WTC11 (cell line): ENCODE measurements at regions not wholly inside any gene's neighbourhood (a gene's known extent, or its start where the extent isn't known, plus 50 kb on each side); places are given as distances from the start of the nearest gene placed in this dataset.

Experiments
- ATAC-seq: fragments of 200-7000 bp; cut with Tn5 transposase; 2 replicates; pipeline ENCODE4 v1.10.0; 2021; ENCODE audit warnings: mild to moderate bottlenecking, moderate library complexity
- CTCF ChIA-PET: fragments of 300-600 bp; sonication (Branson Sonifier 250); formaldehyde crosslinking; loops from one replicate; lab custom pipeline; 2021; ENCODE audit warnings: antibody characterized with exemption; lab: Charles Lee
- POLR2A ChIA-PET: fragments of 350-600 bp; sonication (Branson Sonifier 250); formaldehyde crosslinking; loops from one replicate; lab custom pipeline; 2021; ENCODE audit warnings: antibody characterized with exemption; lab: Charles Lee
- DNase-seq: peaks from one replicate; pipeline ENCODE4 v3.0.0; 2021; ENCODE audit warnings: low spot score
- H3K27ac Mint-ChIP-seq: 2 replicates; pipeline ENCODE4 v1.8.0; 2021; ENCODE audit warnings: mixed read lengths
- H3K27me3 Mint-ChIP-seq: 2 replicates; pipeline ENCODE4 v1.8.0; 2021; ENCODE audit warnings: low read depth, mild to moderate bottlenecking, moderate library complexity, mixed read lengths
- H3K36me3 Mint-ChIP-seq: 2 replicates; pipeline ENCODE4 v1.8.0; 2021; ENCODE audit warnings: mixed read lengths
- H3K4me1 Mint-ChIP-seq: 2 replicates; pipeline ENCODE4 v1.8.0; 2022; ENCODE audit warnings: mixed read lengths
- H3K4me3 Mint-ChIP-seq: 2 replicates; pipeline ENCODE4 v1.8.0; 2021; ENCODE audit warnings: mild to moderate bottlenecking, moderate library complexity, mixed read lengths
- H3K9me3 Mint-ChIP-seq: 2 replicates; pipeline ENCODE4 v1.8.0; 2021; ENCODE audit warnings: mixed read lengths
- CBFB ChIP-seq: sonication (generic); formaldehyde crosslinking; IDR thresholded peaks from 2 replicates; pipeline ENCODE4 v1.8.1; 2022; ENCODE audit warnings: mild to moderate bottlenecking, low read depth, missing genetic modification reagents
- CREB1 ChIP-seq: sonication (generic); formaldehyde crosslinking; IDR thresholded peaks from 2 replicates; pipeline ENCODE4 v1.8.0; 2023; ENCODE audit warnings: mild to moderate bottlenecking, missing genetic modification reagents
- ELF4 ChIP-seq: sonication (generic); formaldehyde crosslinking; IDR thresholded peaks from 2 replicates; pipeline ENCODE4 v1.8.1; 2022; ENCODE audit warnings: low read depth, mild to moderate bottlenecking, moderate library complexity, missing genetic modification reagents
- ETV6 ChIP-seq: sonication (generic); formaldehyde crosslinking; IDR thresholded peaks from 2 replicates; pipeline ENCODE4 v1.8.1; 2022; ENCODE audit warnings: mild to moderate bottlenecking, missing genetic modification reagents
- MYBL2 ChIP-seq: sonication (generic); formaldehyde crosslinking; IDR thresholded peaks from 2 replicates; pipeline ENCODE4 v1.8.1; 2023; ENCODE audit warnings: mild to moderate bottlenecking, moderate library complexity, missing genetic modification reagents
- NFE2L1 ChIP-seq: sonication (generic); formaldehyde crosslinking; IDR thresholded peaks from 2 replicates; pipeline ENCODE4 v1.8.1; 2023; ENCODE audit warnings: missing genetic modification reagents
- NR2C2 ChIP-seq: sonication (generic); formaldehyde crosslinking; IDR thresholded peaks from 2 replicates; pipeline ENCODE4 v1.8.0; 2022; ENCODE audit warnings: mild to moderate bottlenecking, missing genetic modification reagents
- PRRX2 ChIP-seq: fragments of 250-450 bp; sonication (Bioruptor Pico); IDR thresholded peaks from 2 replicates; pipeline ENCODE4 v1.8.0; 2021; ENCODE audit warnings: mild to moderate bottlenecking
- RELA ChIP-seq: sonication (generic); formaldehyde crosslinking; IDR thresholded peaks from 2 replicates; pipeline ENCODE4 v1.8.1; 2022; ENCODE audit warnings: missing genetic modification reagents, mild to moderate bottlenecking, borderline replicate concordance
- SP1 ChIP-seq: sonication (generic); formaldehyde crosslinking; conservative IDR thresholded peaks from 2 replicates; pipeline ENCODE4 v1.8.1; 2022; ENCODE audit warnings: missing genetic modification reagents
- ZBTB21 ChIP-seq: sonication (generic); formaldehyde crosslinking; IDR thresholded peaks from 2 replicates; pipeline ENCODE4 v1.8.1; 2023; ENCODE audit warnings: mild to moderate bottlenecking, missing genetic modification reagents, borderline replicate concordance
- ZNF416 ChIP-seq: fragments of 250-450 bp; sonication (Bioruptor Pico); IDR thresholded peaks from 2 replicates; pipeline ENCODE4 v1.9.0; 2021; ENCODE audit warnings: mild to moderate bottlenecking, inconsistent platforms
- ZNF671 ChIP-seq: fragments of 250-450 bp; sonication (Bioruptor Pico); IDR thresholded peaks from 2 replicates; pipeline ENCODE4 v1.8.0; 2021; ENCODE audit warnings: mild to moderate bottlenecking
- TF ChIP-seq, protein P1 (sequence below): fragments of 200-600 bp; IDR thresholded peaks from 2 replicates; pipeline ENCODE4 v1.8.0; 2022; ENCODE audit warnings: antibody characterized with exemption
- TF ChIP-seq, protein P2 (sequence below): sonication (generic); formaldehyde crosslinking; IDR thresholded peaks from 2 replicates; pipeline ENCODE4 v1.8.0; 2023; ENCODE audit warnings: missing genetic modification reagents, mild to moderate bottlenecking, borderline replicate concordance
- TF ChIP-seq, protein P3 (sequence below): sonication (generic); formaldehyde crosslinking; IDR thresholded peaks from 2 replicates; pipeline ENCODE4 v1.8.0; 2022; ENCODE audit warnings: mild to moderate bottlenecking, missing genetic modification reagents
- TF ChIP-seq, protein P4 (sequence below): sonication (generic); formaldehyde crosslinking; conservative IDR thresholded peaks from 2 replicates; pipeline ENCODE4 v1.8.1; 2023; ENCODE audit warnings: mild to moderate bottlenecking, low read depth, missing genetic modification reagents, moderate library complexity
- TF ChIP-seq, protein P5 (sequence below): sonication (generic); formaldehyde crosslinking; IDR thresholded peaks from 2 replicates; pipeline ENCODE4 v1.8.0; 2023; ENCODE audit warnings: mild to moderate bottlenecking, missing genetic modification reagents
- TF ChIP-seq, protein P6 (sequence below): sonication (generic); formaldehyde crosslinking; IDR thresholded peaks from 2 replicates; pipeline ENCODE4 v1.8.1; 2022; ENCODE audit warnings: mild to moderate bottlenecking, missing genetic modification reagents, moderate library complexity, borderline replicate concordance
- TF ChIP-seq, protein P7 (sequence below): sonication (generic); formaldehyde crosslinking; IDR thresholded peaks from 2 replicates; pipeline ENCODE4 v1.8.1; 2023; ENCODE audit warnings: mild to moderate bottlenecking, moderate library complexity, missing genetic modification reagents

DNA sequence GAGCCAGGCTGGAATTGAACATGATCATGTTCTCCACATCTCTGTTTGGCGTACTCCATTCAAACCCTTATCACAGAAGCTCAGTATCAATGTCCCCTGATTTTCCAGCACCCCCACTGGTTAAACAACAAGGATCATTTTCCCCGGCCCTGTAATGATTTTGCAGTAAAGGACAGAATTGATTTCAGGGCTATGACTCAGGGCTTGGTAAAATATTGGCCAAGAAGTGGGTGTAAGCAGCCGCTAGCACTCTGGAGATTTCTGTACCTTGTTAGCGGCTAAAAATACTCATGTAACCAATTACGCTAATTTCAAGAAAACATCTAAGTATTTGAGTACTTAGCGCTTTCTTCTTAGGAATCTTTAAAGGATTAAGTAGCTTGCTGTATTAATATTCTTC lies 69.5 kb upstream of the FNDC3A start:
- Mint-ChIP-seq H3K36me3 (no peaks in the 10 kb centered on the region), H3K27ac (no peak overlapping the region), H3K4me3 (no peak overlapping the region), H3K27me3 (no peaks in the 10 kb centered on the region; the same call in 1 of the 2 replicates), H3K9me3 (no peaks in the 10 kb centered on the region; the same call in 1 of the 2 replicates), H3K4me1 (peaks cover 6% of the 10 kb centered on the region)
- no peak for DNase-seq
- no peak for ATAC-seq
- TF ChIP-seq, protein P1, sequence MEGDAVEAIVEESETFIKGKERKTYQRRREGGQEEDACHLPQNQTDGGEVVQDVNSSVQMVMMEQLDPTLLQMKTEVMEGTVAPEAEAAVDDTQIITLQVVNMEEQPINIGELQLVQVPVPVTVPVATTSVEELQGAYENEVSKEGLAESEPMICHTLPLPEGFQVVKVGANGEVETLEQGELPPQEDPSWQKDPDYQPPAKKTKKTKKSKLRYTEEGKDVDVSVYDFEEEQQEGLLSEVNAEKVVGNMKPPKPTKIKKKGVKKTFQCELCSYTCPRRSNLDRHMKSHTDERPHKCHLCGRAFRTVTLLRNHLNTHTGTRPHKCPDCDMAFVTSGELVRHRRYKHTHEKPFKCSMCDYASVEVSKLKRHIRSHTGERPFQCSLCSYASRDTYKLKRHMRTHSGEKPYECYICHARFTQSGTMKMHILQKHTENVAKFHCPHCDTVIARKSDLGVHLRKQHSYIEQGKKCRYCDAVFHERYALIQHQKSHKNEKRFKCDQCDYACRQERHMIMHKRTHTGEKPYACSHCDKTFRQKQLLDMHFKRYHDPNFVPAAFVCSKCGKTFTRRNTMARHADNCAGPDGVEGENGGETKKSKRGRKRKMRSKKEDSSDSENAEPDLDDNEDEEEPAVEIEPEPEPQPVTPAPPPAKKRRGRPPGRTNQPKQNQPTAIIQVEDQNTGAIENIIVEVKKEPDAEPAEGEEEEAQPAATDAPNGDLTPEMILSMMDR, result no peak
- TF ChIP-seq, protein P2, sequence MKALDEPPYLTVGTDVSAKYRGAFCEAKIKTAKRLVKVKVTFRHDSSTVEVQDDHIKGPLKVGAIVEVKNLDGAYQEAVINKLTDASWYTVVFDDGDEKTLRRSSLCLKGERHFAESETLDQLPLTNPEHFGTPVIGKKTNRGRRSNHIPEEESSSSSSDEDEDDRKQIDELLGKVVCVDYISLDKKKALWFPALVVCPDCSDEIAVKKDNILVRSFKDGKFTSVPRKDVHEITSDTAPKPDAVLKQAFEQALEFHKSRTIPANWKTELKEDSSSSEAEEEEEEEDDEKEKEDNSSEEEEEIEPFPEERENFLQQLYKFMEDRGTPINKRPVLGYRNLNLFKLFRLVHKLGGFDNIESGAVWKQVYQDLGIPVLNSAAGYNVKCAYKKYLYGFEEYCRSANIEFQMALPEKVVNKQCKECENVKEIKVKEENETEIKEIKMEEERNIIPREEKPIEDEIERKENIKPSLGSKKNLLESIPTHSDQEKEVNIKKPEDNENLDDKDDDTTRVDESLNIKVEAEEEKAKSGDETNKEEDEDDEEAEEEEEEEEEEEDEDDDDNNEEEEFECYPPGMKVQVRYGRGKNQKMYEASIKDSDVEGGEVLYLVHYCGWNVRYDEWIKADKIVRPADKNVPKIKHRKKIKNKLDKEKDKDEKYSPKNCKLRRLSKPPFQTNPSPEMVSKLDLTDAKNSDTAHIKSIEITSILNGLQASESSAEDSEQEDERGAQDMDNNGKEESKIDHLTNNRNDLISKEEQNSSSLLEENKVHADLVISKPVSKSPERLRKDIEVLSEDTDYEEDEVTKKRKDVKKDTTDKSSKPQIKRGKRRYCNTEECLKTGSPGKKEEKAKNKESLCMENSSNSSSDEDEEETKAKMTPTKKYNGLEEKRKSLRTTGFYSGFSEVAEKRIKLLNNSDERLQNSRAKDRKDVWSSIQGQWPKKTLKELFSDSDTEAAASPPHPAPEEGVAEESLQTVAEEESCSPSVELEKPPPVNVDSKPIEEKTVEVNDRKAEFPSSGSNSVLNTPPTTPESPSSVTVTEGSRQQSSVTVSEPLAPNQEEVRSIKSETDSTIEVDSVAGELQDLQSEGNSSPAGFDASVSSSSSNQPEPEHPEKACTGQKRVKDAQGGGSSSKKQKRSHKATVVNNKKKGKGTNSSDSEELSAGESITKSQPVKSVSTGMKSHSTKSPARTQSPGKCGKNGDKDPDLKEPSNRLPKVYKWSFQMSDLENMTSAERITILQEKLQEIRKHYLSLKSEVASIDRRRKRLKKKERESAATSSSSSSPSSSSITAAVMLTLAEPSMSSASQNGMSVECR, result no peak
- no peak for TF ChIP-seq CREB1 (CRISPR knock-in tag)
- TF ChIP-seq, protein P3, sequence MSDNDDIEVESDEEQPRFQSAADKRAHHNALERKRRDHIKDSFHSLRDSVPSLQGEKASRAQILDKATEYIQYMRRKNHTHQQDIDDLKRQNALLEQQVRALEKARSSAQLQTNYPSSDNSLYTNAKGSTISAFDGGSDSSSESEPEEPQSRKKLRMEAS, result no peak
- CTCF ChIA-PET, result no interaction called here
- POLR2A ChIA-PET, result no interaction called here

DNA sequence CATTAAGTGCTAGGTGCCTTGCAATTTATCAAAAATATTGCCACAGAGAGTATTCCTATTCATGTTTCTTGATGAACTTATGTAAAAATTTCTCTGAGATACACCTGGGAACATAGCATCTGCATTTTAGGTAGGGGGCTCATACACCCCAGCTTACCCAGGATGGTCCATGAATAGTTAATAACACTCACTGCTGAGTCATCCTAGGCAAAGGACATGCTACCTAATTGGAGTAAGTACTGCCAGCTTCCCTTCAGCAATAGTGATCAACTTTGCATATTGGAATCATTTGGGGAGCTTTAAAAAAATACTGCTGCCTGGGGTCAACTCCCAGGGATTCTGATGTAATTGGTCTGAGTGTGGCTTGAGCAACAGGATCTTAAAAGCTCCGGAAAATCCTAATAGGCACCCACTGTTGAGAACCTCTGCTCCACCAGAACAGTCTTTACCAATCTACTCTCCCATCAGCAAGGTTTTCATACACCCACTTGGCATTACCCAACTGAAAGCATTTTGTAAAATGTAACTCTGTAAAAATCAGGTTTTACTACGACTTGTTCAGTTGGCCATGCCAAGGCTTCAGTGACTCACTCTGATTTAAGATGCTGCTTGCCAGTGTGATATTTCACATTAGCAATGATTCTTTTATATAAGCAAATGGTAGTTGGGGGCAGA lies 67.2 kb upstream of the FNDC3A start:
- ChIA-PET CTCF (no interaction called here), POLR2A (no interaction called here)
- Mint-ChIP-seq H3K36me3 (no peaks in the 10 kb centered on the region), H3K27me3 (no peaks in the 10 kb centered on the region; the same call in 1 of the 2 replicates), H3K4me3 (no peak overlapping the region), H3K4me1 (peaks cover 6% of the 10 kb centered on the region), H3K27ac (no peak overlapping the region), H3K9me3 (no peaks in the 10 kb centered on the region; the same call in 1 of the 2 replicates)
- ATAC-seq (no peak), DNase-seq (no peak)
- no peak for TF ChIP-seq CBFB (CRISPR knock-in tag)
- TF ChIP-seq RELA, result no peak
- no peak for TF ChIP-seq ETV6 (CRISPR knock-in tag)
- no peak for TF ChIP-seq ZNF671 (CRISPR knock-in tag)
- TF ChIP-seq, protein P4, sequence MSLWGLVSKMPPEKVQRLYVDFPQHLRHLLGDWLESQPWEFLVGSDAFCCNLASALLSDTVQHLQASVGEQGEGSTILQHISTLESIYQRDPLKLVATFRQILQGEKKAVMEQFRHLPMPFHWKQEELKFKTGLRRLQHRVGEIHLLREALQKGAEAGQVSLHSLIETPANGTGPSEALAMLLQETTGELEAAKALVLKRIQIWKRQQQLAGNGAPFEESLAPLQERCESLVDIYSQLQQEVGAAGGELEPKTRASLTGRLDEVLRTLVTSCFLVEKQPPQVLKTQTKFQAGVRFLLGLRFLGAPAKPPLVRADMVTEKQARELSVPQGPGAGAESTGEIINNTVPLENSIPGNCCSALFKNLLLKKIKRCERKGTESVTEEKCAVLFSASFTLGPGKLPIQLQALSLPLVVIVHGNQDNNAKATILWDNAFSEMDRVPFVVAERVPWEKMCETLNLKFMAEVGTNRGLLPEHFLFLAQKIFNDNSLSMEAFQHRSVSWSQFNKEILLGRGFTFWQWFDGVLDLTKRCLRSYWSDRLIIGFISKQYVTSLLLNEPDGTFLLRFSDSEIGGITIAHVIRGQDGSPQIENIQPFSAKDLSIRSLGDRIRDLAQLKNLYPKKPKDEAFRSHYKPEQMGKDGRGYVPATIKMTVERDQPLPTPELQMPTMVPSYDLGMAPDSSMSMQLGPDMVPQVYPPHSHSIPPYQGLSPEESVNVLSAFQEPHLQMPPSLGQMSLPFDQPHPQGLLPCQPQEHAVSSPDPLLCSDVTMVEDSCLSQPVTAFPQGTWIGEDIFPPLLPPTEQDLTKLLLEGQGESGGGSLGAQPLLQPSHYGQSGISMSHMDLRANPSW (CRISPR knock-in tag), result no peak
- TF ChIP-seq SP1 (CRISPR knock-in tag), result no peak
- TF ChIP-seq, protein P5, sequence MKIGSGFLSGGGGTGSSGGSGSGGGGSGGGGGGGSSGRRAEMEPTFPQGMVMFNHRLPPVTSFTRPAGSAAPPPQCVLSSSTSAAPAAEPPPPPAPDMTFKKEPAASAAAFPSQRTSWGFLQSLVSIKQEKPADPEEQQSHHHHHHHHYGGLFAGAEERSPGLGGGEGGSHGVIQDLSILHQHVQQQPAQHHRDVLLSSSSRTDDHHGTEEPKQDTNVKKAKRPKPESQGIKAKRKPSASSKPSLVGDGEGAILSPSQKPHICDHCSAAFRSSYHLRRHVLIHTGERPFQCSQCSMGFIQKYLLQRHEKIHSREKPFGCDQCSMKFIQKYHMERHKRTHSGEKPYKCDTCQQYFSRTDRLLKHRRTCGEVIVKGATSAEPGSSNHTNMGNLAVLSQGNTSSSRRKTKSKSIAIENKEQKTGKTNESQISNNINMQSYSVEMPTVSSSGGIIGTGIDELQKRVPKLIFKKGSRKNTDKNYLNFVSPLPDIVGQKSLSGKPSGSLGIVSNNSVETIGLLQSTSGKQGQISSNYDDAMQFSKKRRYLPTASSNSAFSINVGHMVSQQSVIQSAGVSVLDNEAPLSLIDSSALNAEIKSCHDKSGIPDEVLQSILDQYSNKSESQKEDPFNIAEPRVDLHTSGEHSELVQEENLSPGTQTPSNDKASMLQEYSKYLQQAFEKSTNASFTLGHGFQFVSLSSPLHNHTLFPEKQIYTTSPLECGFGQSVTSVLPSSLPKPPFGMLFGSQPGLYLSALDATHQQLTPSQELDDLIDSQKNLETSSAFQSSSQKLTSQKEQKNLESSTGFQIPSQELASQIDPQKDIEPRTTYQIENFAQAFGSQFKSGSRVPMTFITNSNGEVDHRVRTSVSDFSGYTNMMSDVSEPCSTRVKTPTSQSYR (CRISPR knock-in tag), result no peak
- TF ChIP-seq NFE2L1, result no peak
- no peak for TF ChIP-seq ZBTB21 (CRISPR knock-in tag)
- TF ChIP-seq PRRX2, result no peak
- TF ChIP-seq, protein P6, sequence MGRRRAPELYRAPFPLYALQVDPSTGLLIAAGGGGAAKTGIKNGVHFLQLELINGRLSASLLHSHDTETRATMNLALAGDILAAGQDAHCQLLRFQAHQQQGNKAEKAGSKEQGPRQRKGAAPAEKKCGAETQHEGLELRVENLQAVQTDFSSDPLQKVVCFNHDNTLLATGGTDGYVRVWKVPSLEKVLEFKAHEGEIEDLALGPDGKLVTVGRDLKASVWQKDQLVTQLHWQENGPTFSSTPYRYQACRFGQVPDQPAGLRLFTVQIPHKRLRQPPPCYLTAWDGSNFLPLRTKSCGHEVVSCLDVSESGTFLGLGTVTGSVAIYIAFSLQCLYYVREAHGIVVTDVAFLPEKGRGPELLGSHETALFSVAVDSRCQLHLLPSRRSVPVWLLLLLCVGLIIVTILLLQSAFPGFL (CRISPR knock-in tag), result no peak
- no peak for TF ChIP-seq NR2C2
- TF ChIP-seq MYBL2 (CRISPR knock-in tag), result no peak
- no peak for TF ChIP-seq ELF4 (CRISPR knock-in tag)
- no peak for TF ChIP-seq ZNF416
- TF ChIP-seq, protein P7, sequence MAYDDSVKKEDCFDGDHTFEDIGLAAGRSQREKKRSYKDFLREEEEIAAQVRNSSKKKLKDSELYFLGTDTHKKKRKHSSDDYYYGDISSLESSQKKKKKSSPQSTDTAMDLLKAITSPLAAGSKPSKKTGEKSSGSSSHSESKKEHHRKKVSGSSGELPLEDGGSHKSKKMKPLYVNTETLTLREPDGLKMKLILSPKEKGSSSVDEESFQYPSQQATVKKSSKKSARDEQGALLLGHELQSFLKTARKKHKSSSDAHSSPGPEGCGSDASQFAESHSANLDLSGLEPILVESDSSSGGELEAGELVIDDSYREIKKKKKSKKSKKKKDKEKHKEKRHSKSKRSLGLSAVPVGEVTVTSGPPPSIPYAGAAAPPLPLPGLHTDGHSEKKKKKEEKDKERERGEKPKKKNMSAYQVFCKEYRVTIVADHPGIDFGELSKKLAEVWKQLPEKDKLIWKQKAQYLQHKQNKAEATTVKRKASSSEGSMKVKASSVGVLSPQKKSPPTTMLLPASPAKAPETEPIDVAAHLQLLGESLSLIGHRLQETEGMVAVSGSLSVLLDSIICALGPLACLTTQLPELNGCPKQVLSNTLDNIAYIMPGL (CRISPR knock-in tag), result no peak
